ENCODE measurements at regions not wholly inside any gene's neighbourhood (a gene's known extent, or its start where the extent isn't known, plus 50 kb on each side); places are given as distances from the start of the nearest gene placed in this dataset.

- no peak for TF ChIP-seq POLR2A (IDR thresholded peaks at IDR 0.05)
- TF ChIP-seq, protein P1, sequence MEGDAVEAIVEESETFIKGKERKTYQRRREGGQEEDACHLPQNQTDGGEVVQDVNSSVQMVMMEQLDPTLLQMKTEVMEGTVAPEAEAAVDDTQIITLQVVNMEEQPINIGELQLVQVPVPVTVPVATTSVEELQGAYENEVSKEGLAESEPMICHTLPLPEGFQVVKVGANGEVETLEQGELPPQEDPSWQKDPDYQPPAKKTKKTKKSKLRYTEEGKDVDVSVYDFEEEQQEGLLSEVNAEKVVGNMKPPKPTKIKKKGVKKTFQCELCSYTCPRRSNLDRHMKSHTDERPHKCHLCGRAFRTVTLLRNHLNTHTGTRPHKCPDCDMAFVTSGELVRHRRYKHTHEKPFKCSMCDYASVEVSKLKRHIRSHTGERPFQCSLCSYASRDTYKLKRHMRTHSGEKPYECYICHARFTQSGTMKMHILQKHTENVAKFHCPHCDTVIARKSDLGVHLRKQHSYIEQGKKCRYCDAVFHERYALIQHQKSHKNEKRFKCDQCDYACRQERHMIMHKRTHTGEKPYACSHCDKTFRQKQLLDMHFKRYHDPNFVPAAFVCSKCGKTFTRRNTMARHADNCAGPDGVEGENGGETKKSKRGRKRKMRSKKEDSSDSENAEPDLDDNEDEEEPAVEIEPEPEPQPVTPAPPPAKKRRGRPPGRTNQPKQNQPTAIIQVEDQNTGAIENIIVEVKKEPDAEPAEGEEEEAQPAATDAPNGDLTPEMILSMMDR (IDR thresholded peaks at IDR 0.05) = no peak
Measured at GRCh38 chr12:114751712-114752111, 67.7 kb upstream of the TBX3 start.

Measured in lower leg skin (tissue), 3 donors.